GM23338 (cell line): ENCODE measurements at regions not wholly inside any gene's neighbourhood (a gene's known extent, or its start where the extent isn't known, plus 50 kb on each side); places are given as distances from the start of the nearest gene placed in this dataset.

Experiments used
- ATAC-seq: fragments of 200-7000 bp; cut with Tn5 transposase; 3 replicates; pipeline ENCODE4 v1.9.1; 2020
- DNase-seq: peaks from one replicate; pipeline ENCODE4 v3.0.0-alpha.2; 2015; ENCODE audit warnings: low spot score
- H2AFZ ChIP-seq: fragments of 200-600 bp; sonication (generic); 2 replicates; pipeline ENCODE4 v1.8.0; 2016; ENCODE audit warnings: antibody characterized with exemption, mild to moderate bottlenecking, moderate library complexity
- H3F3A ChIP-seq: fragments of 200-600 bp; sonication (generic); replicated peaks from 2 replicates; pipeline ENCODE4 v1.8.0; 2017; ENCODE audit warnings: antibody characterized with exemption, mixed run types, low read depth
- H3K27ac ChIP-seq: fragments of 200-600 bp; sonication (generic); 2 replicates; pipeline ENCODE4 v1.6.1; 2016; ENCODE audit warnings: low read depth
- H3K27me3 ChIP-seq: fragments of 200-600 bp; sonication (generic); 2 replicates; pipeline ENCODE4 v1.8.0; 2016; ENCODE audit warnings: mild to moderate bottlenecking, mixed run types, moderate library complexity; ENCODE audit not compliant: insufficient read depth
- H3K36me3 ChIP-seq: fragments of 200-600 bp; sonication (generic); 2 replicates; pipeline ENCODE4 v1.8.0; 2016; ENCODE audit warnings: mild to moderate bottlenecking; ENCODE audit not compliant: insufficient read depth
- H3K4me1 ChIP-seq: fragments of 200-600 bp; sonication (generic); 2 replicates; pipeline ENCODE4 v1.8.0; 2016; ENCODE audit warnings: mild to moderate bottlenecking, moderate library complexity; ENCODE audit not compliant: insufficient read depth
- H3K4me2 ChIP-seq: fragments of 200-600 bp; sonication (generic); 2 replicates; pipeline ENCODE4 v1.7.1; 2017; ENCODE audit warnings: mixed run types
- H3K4me3 ChIP-seq: fragments of 200-600 bp; sonication (generic); 2 replicates; pipeline ENCODE4 v1.6.1; 2016; ENCODE audit warnings: mixed run types
- H3K79me2 ChIP-seq: fragments of 200-600 bp; sonication (generic); replicated peaks from 2 replicates; pipeline ENCODE4 v1.8.0; 2017; ENCODE audit warnings: mild to moderate bottlenecking; ENCODE audit not compliant: insufficient read depth
- H3K9me2 ChIP-seq: fragments of 200-600 bp; sonication (generic); 2 replicates; pipeline ENCODE4 v1.8.0; 2017; ENCODE audit not compliant: insufficient read depth
- H4K20me1 ChIP-seq: fragments of 200-600 bp; sonication (generic); replicated peaks from 2 replicates; pipeline ENCODE4 v1.8.0; 2017; ENCODE audit warnings: mild to moderate bottlenecking; ENCODE audit not compliant: insufficient read depth
- H3K27ac Mint-ChIP-seq: 2 replicates; pipeline ENCODE4 v1.8.0; 2020; ENCODE audit warnings: inconsistent platforms, mild to moderate bottlenecking, moderate library complexity, mixed read lengths
- H3K27me3 Mint-ChIP-seq: 3 replicates; pipeline ENCODE4 v1.8.0; 2022; ENCODE audit warnings: low read depth, mild to moderate bottlenecking, moderate library complexity, mixed read lengths, inconsistent platforms; ENCODE audit not compliant: insufficient read depth, poor library complexity
- H3K36me3 Mint-ChIP-seq: 3 replicates; pipeline ENCODE4 v1.8.0; 2021; ENCODE audit warnings: low read depth, mild to moderate bottlenecking, inconsistent platforms, moderate library complexity, mixed read lengths
- H3K4me1 Mint-ChIP-seq: 3 replicates; pipeline ENCODE4 v1.8.0; 2020; ENCODE audit warnings: mild to moderate bottlenecking, inconsistent platforms, mixed read lengths
- H3K4me3 Mint-ChIP-seq: 3 replicates; pipeline ENCODE4 v1.8.0; 2021; ENCODE audit warnings: moderate library complexity, mild to moderate bottlenecking, inconsistent platforms, mixed read lengths
- H3K9me3 Mint-ChIP-seq: 3 replicates; pipeline ENCODE4 v1.8.0; 2020; ENCODE audit warnings: moderate library complexity, mild to moderate bottlenecking, inconsistent platforms, mixed read lengths
- CREB1 ChIP-seq: fragments of 250-450 bp; sonication (Bioruptor Pico); IDR thresholded peaks from 2 replicates; pipeline ENCODE4 v1.5.0; 2020; ENCODE audit warnings: low read depth, mild to moderate bottlenecking, moderate library complexity
- CTCF ChIP-seq, 2 experiments: fragments of 200-600 bp in 1 of 2; sonication (generic) in 1 of 2; conservative IDR thresholded peaks; 2 replicates each; pipeline versions ENCODE4 v1.5.1 to v1.6.1; 2016 to 2017; ENCODE audit warnings: antibody characterized with exemption in 2 of 2, low read depth in 2 of 2, mild to moderate bottlenecking in 2 of 2, moderate library complexity in 1 of 2
- ETS1 ChIP-seq: IDR thresholded peaks from 2 replicates; pipeline ENCODE4 v1.6.1; 2016; ENCODE audit warnings: antibody characterized with exemption
- EZH2 ChIP-seq: fragments of 200-600 bp; sonication (generic); IDR thresholded peaks from one replicate; pipeline ENCODE4 v1.8.0; 2017; ENCODE audit warnings: antibody characterized with exemption, mild to moderate bottlenecking, low read depth; ENCODE audit not compliant: unreplicated experiment
- JUNB ChIP-seq: IDR thresholded peaks from one replicate; pipeline ENCODE4 v1.6.1; 2016; ENCODE audit warnings: antibody characterized with exemption; ENCODE audit not compliant: unreplicated experiment
- POLR2AphosphoS5 ChIP-seq: IDR thresholded peaks from 2 replicates; pipeline ENCODE4 v1.6.1; 2016; ENCODE audit warnings: antibody characterized with exemption, low read depth
- REST ChIP-seq: IDR thresholded peaks from one replicate; pipeline ENCODE4 v1.6.1; 2018; ENCODE audit warnings: antibody characterized with exemption; ENCODE audit not compliant: unreplicated experiment
- STAT1 ChIP-seq: IDR thresholded peaks from one replicate; pipeline ENCODE4 v1.6.1; 2016; ENCODE audit warnings: antibody characterized with exemption; ENCODE audit not compliant: unreplicated experiment
- ZNF114 ChIP-seq: fragments of 250-450 bp; sonication (Bioruptor Pico); IDR thresholded peaks from 2 replicates; pipeline ENCODE4 v1.5.0; 2020; ENCODE audit warnings: mild to moderate bottlenecking, moderate library complexity
- ZNF331 ChIP-seq: fragments of 250-450 bp; sonication (Bioruptor Pico); IDR thresholded peaks from 2 replicates; pipeline ENCODE4 v1.5.0; 2020; ENCODE audit warnings: low read depth, mild to moderate bottlenecking, moderate library complexity

GRCh38 chr13:111992911-111993310 lies 74.0 kb upstream of the SOX1 start:
- TF ChIP-seq EZH2, result no peak
- no peak for TF ChIP-seq ZNF331 (CRISPR knock-in tag)
- TF ChIP-seq CTCF (conservative IDR thresholded peaks at IDR 0.05; ENCODE audit: low read depth in 2 of 2), result no peak
- no peak for TF ChIP-seq STAT1
- no peak for TF ChIP-seq CREB1
- no peak for TF ChIP-seq ZNF114
- TF ChIP-seq ETS1, result no peak
- TF ChIP-seq REST, result no peak
- peaks cover 58% of the 10 kb centered on the region for H3K9me3 Mint-ChIP-seq

GRCh38 chr13:111993691-111994090 lies 73.3 kb upstream of the SOX1 start:
- Histone ChIP-seq H3K4me3 (no peak overlapping the region), H3F3A (no peaks in the 10 kb centered on the region), H3K9me2 (no peaks in the 10 kb centered on the region), H3K4me1 (no peaks in the 10 kb centered on the region), H3K27me3 (peaks cover 26% of the 10 kb centered on the region), H3K79me2 (no peaks in the 10 kb centered on the region), H3K36me3 (no peaks in the 10 kb centered on the region; the same call in 1 of the 2 replicates), H2AFZ (no peak overlapping the region), H4K20me1 (no peaks in the 10 kb centered on the region), H3K27ac (no peak overlapping the region), H3K4me2 (no peak overlapping the region)
- DNase-seq (no peak), ATAC-seq (no peak)
- Mint-ChIP-seq H3K27me3 (peaks cover 45% of the 10 kb centered on the region), H3K27ac (no peak overlapping the region), H3K4me3 (no peak overlapping the region), H3K9me3 (peaks cover 54% of the 10 kb centered on the region), H3K36me3 (peaks cover 38% of the 10 kb centered on the region), H3K4me1 (no peaks in the 10 kb centered on the region)
- TF ChIP-seq REST (no peak), EZH2 (no peak), CREB1 (no peak), STAT1 (no peak), POLR2AphosphoS5 (no peak), JUNB (no peak)

More at GRCh38 chr13:111992911-111993310, 74.0 kb upstream of the SOX1 start:
- peaks cover 39% of the 10 kb centered on the region for H3K36me3 Mint-ChIP-seq
- H3K4me1 ChIP-seq, result no peaks in the 10 kb centered on the region
- H3K9me2 ChIP-seq, result no peaks in the 10 kb centered on the region
- DNase-seq (no peak), ATAC-seq (no peak)
- H3K4me3 ChIP-seq, result no peak overlapping the region
- peaks cover 37% of the 10 kb centered on the region for H3K27me3 Mint-ChIP-seq
- no peak overlapping the region for H3K27ac ChIP-seq
- no peaks in the 10 kb centered on the region; the same call in 1 of the 2 replicates for H3K36me3 ChIP-seq
- H3K27me3 ChIP-seq, result peaks cover 18% of the 10 kb centered on the region
- no peaks in the 10 kb centered on the region for H4K20me1 ChIP-seq
- H3F3A ChIP-seq, result no peaks in the 10 kb centered on the region
- no peak overlapping the region for H3K27ac Mint-ChIP-seq
- no peak overlapping the region for H3K4me3 Mint-ChIP-seq
- H2AFZ ChIP-seq, result no peak overlapping the region
- no peak overlapping the region for H3K4me2 ChIP-seq
- H3K4me1 Mint-ChIP-seq, result no peaks in the 10 kb centered on the region
- H3K79me2 ChIP-seq, result no peaks in the 10 kb centered on the region
